ENCODE measurements at regions not wholly inside any gene's neighbourhood (a gene's known extent, or its start where the extent isn't known, plus 50 kb on each side); places are given as distances from the start of the nearest gene placed in this dataset.

GRCh38 chr11:109554951-109555350 is 133.0 kb downstream of the C11orf87 start:
- DNase-seq (ENCODE audit: low spot score), result no peak

GRCh38 chr11:109564241-109564640 is 142.3 kb downstream of the C11orf87 start:
- no peak for DNase-seq (ENCODE audit: low spot score)

GRCh38 chr11:109582470-109582869 is 160.5 kb downstream of the C11orf87 start:
- no peak for DNase-seq (ENCODE audit: low spot score)

- DNase-seq (ENCODE audit: low spot score), result no peak
Observed at GRCh38 chr11:109584001-109584972, 162.3 kb downstream of the C11orf87 start.

- DNase-seq (ENCODE audit: low spot score), result no peak
Observed at GRCh38 chr11:109586789-109587188, 164.8 kb downstream of the C11orf87 start.

- no peak for DNase-seq (ENCODE audit: low spot score)
Observed at GRCh38 chr11:109590782-109591181, 168.8 kb downstream of the C11orf87 start.

- DNase-seq (ENCODE audit: low spot score), result no peak
Observed at GRCh38 chr11:109597336-109597735, 175.3 kb downstream of the C11orf87 start.

- DNase-seq (ENCODE audit: low spot score), result no peak
Observed at GRCh38 chr11:109604481-109605400, 182.8 kb downstream of the C11orf87 start.

- no peak for DNase-seq (ENCODE audit: low spot score)
Observed at GRCh38 chr11:109606256-109606655, 184.3 kb downstream of the C11orf87 start.

- no peak for DNase-seq (ENCODE audit: low spot score)
Observed at GRCh38 chr11:109609454-109610185, 187.6 kb downstream of the C11orf87 start.

GRCh38 chr11:109612496-109612895 is 190.5 kb downstream of the C11orf87 start:
- DNase-seq (ENCODE audit: low spot score), result no peak

GRCh38 chr11:109619498-109619897 is 197.5 kb downstream of the C11orf87 start:
- DNase-seq (ENCODE audit: low spot score), result no peak

GRCh38 chr11:109629734-109630133 is 207.7 kb downstream of the C11orf87 start:
- DNase-seq (ENCODE audit: low spot score), result no peak

- no peak for DNase-seq (ENCODE audit: low spot score)
Observed at GRCh38 chr11:109641549-109641948, 219.6 kb downstream of the C11orf87 start.

GRCh38 chr11:109644152-109644551 is 222.2 kb downstream of the C11orf87 start:
- DNase-seq (ENCODE audit: low spot score), result no peak

GRCh38 chr11:109648804-109649203 is 226.8 kb downstream of the C11orf87 start:
- DNase-seq (ENCODE audit: low spot score), result no peak

GRCh38 chr11:109654091-109654490 is 232.1 kb downstream of the C11orf87 start:
- no peak for DNase-seq (ENCODE audit: low spot score)

- DNase-seq (ENCODE audit: low spot score), result no peak
Observed at GRCh38 chr11:109658190-109658589, 236.2 kb downstream of the C11orf87 start.

- no peak for DNase-seq (ENCODE audit: low spot score)
Observed at GRCh38 chr11:109667719-109668118, 245.7 kb downstream of the C11orf87 start.

GRCh38 chr11:109668973-109669634 is 247.1 kb downstream of the C11orf87 start:
- no peak for DNase-seq (ENCODE audit: low spot score)

- no peak for DNase-seq (ENCODE audit: low spot score)
Observed at GRCh38 chr11:109677231-109677630, 255.2 kb downstream of the C11orf87 start.
